PC-9 (cell line): ENCODE measurements at regions not wholly inside any gene's neighbourhood (a gene's known extent, or its start where the extent isn't known, plus 50 kb on each side); places are given as distances from the start of the nearest gene placed in this dataset.

Experiments
- CTCF ChIP-seq: fragments of 200-600 bp; sonication (generic); conservative IDR thresholded peaks from 2 replicates; pipeline ENCODE4 v1.6.1; 2017; ENCODE audit warnings: mixed run types, antibody characterized with exemption, mild to moderate bottlenecking, moderate library complexity
- EZH2 ChIP-seq: fragments of 200-600 bp; sonication (generic); IDR thresholded peaks from 2 replicates; pipeline ENCODE4 v1.8.0; 2017; ENCODE audit warnings: antibody characterized with exemption, low read depth

GRCh38 chr3:111418391-111418790, 123.6 kb upstream of the CD96 start:
- TF ChIP-seq CTCF (no peak), EZH2 (no peak)
